BJ (cell line): ENCODE measurements at regions not wholly inside any gene's neighbourhood (a gene's known extent, or its start where the extent isn't known, plus 50 kb on each side); places are given as distances from the start of the nearest gene placed in this dataset.

Experiments
- CTCF ChIA-PET: fragments of 350-600 bp; formaldehyde crosslinking; extraction: SDS; loops from one replicate; lab custom pipeline; 2021; ENCODE audit warnings: antibody characterized with exemption, inconsistent platforms; lab: Yijun Ruan, JAX
- POLR2A ChIA-PET: fragments of 300-600 bp; sonication (Branson Sonifier 250); formaldehyde crosslinking; extraction: SDS; loops from one replicate; lab custom pipeline; 2021; ENCODE audit warnings: antibody characterized with exemption; lab: Charles Lee
- DNase-seq: peaks from one replicate; pipeline ENCODE4 v3.0.0-alpha.2; 2011; ENCODE audit warnings: low read depth
- H3K27me3 ChIP-seq: 2 replicates; pipeline ENCODE4 v1.6.0; 2011; ENCODE audit warnings: low read length; ENCODE audit not compliant: control insufficient read depth, insufficient read depth
- H3K36me3 ChIP-seq: 2 replicates; pipeline ENCODE4 v1.5.1; 2011; ENCODE audit warnings: low read length; ENCODE audit not compliant: control insufficient read depth, insufficient read depth
- H3K4me3 ChIP-seq: 2 replicates; pipeline ENCODE4 v1.5.1; 2011; ENCODE audit warnings: low read depth, mild to moderate bottlenecking, control low read depth, low read length
- TF ChIP-seq, protein P1 (sequence below): IDR thresholded peaks from 2 replicates; pipeline ENCODE4 v1.5.1; 2011; ENCODE audit warnings: low read depth, mild to moderate bottlenecking, control low read depth, inconsistent platforms, low read length, moderate library complexity; ENCODE audit not compliant: insufficient read depth

DNA sequence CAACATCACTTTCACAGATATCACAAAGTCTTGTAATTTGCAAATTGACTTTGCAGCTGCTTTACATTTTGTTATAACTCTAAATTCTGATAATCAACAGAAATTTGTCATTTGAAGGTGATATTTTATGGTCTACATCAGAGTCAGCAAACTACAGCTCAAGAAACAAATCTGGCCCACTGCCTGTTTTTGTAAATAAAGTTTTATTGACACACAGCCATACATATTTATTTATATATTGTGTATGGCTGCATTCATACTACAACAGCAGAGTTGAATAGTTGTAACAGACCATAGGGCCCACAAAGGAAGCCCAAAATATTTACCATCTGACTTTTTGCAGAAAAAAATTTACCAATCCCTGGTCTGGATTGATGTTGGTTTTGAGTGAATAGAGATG, 87.0 kb upstream of the GRIA1 start:
- TF ChIP-seq, protein P1, sequence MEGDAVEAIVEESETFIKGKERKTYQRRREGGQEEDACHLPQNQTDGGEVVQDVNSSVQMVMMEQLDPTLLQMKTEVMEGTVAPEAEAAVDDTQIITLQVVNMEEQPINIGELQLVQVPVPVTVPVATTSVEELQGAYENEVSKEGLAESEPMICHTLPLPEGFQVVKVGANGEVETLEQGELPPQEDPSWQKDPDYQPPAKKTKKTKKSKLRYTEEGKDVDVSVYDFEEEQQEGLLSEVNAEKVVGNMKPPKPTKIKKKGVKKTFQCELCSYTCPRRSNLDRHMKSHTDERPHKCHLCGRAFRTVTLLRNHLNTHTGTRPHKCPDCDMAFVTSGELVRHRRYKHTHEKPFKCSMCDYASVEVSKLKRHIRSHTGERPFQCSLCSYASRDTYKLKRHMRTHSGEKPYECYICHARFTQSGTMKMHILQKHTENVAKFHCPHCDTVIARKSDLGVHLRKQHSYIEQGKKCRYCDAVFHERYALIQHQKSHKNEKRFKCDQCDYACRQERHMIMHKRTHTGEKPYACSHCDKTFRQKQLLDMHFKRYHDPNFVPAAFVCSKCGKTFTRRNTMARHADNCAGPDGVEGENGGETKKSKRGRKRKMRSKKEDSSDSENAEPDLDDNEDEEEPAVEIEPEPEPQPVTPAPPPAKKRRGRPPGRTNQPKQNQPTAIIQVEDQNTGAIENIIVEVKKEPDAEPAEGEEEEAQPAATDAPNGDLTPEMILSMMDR: no peak
- no peaks in the 10 kb centered on the region for H3K36me3 ChIP-seq
- CTCF ChIA-PET: interaction anchor here (0.8 to 2.0 kb wide), 3 partner anchors 12 to 562 kb away, joined by 3 to 4 read pairs (median 4); no protein-coding TSS in a partner anchor
- no peak for DNase-seq
- POLR2A ChIA-PET: no interaction called here
- no peaks in the 10 kb centered on the region for H3K27me3 ChIP-seq
- H3K4me3 ChIP-seq: no peak overlapping the region

- Histone ChIP-seq H3K27me3 (no peaks in the 10 kb centered on the region), H3K4me3 (no peak overlapping the region), H3K36me3 (no peaks in the 10 kb centered on the region)
- no peak for DNase-seq
- TF ChIP-seq, protein P1: no peak
- ChIA-PET POLR2A (no interaction called here), CTCF (interaction anchor here (1.4 kb wide), 1 partner anchor 87 kb away, joined by 3 read pairs; no protein-coding TSS in a partner anchor)
Measured at GRCh38 chr5:153404747-153405146, 85.7 kb upstream of the GRIA1 start.

- ChIA-PET POLR2A (no interaction called here), CTCF (interaction anchor here (1.5 kb wide), 1 partner anchor 9 kb away, joined by 6 read pairs; no protein-coding TSS in a partner anchor)
- no peak for DNase-seq
- TF ChIP-seq, protein P1: no peak
- Histone ChIP-seq H3K4me3 (no peak overlapping the region), H3K27me3 (no peaks in the 10 kb centered on the region), H3K36me3 (no peaks in the 10 kb centered on the region)
Measured at GRCh38 chr5:153421676-153422075, 68.8 kb upstream of the GRIA1 start.

DNA sequence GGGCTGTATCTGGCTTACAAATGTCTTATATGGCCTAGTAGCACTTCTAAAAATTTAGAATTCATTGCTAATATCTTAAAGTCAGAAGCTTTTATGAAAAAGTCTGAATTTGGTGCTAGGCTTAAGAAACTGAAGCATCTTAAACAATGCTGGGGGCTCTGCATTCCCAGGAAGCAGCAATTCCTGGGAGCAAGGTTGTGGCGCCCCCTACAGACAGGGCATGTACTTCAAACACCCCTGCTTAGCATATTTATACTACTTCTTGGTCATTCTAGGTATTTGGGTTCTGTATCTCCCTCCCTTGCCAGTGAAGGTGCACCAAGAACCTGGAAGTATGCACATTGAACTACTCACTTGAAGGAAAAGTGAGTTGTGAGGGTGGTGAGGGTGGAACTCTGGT, 64.6 kb upstream of the GRIA1 start:
- ChIA-PET CTCF (interaction anchor here (0.7 to 1.6 kb wide), 3 partner anchors 11 to 20 kb away, joined by 3 to 4 read pairs (median 3); no protein-coding TSS in a partner anchor), POLR2A (no interaction called here)
- TF ChIP-seq, protein P1: peak; percentile 24; the same call in 1 of the 2 replicates
- DNase-seq: no peak
- no peaks in the 10 kb centered on the region for H3K27me3 ChIP-seq
- no peak overlapping the region for H3K4me3 ChIP-seq
- no peaks in the 10 kb centered on the region for H3K36me3 ChIP-seq

DNA sequence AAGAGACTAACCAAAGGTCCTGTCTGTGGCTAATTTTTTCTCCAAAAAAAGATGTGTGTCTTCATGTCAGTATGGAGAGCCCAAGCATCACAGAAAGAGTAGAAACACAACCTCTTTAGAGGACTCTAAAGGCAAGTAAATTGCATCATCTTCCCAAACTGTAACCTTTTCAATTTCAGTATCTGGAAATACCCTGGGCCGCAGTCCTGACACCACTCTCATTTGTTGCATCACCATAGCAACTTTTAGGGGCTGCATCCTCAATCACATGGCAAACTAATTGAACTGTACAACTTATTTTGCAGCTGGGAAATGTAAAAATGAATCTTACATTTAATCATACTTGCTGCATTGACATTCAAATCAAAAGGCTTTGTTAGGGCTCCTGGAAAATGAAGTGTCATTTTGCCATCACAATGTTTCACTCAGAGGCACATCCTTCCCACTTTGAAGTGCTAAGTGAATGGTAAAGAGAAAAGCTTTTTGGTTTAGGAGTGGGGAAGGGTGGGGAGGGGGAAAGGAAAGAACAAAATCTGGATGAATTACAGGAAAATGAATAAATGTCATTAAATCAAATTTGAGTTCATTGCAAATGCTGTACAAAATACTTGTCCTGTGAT, 60.6 kb upstream of the GRIA1 start:
- POLR2A ChIA-PET: no interaction called here
- CTCF ChIA-PET: no interaction called here
- TF ChIP-seq, protein P1: no peak

More for the DNA sequence above, 60.6 kb upstream of the GRIA1 start:
- H3K4me3 ChIP-seq: no peak overlapping the region
- no peaks in the 10 kb centered on the region for H3K36me3 ChIP-seq
- DNase-seq: no peak
- H3K27me3 ChIP-seq: no peaks in the 10 kb centered on the region
